WTC11 (cell line): ENCODE measurements at regions not wholly inside any gene's neighbourhood (a gene's known extent, or its start where the extent isn't known, plus 50 kb on each side); places are given as distances from the start of the nearest gene placed in this dataset.

Source experiments
- ATAC-seq: fragments of 200-7000 bp; cut with Tn5 transposase; 2 replicates; pipeline ENCODE4 v1.10.0; 2021; ENCODE audit warnings: mild to moderate bottlenecking, moderate library complexity
- CTCF ChIA-PET: fragments of 300-600 bp; sonication (Branson Sonifier 250); formaldehyde crosslinking; loops from one replicate; lab custom pipeline; 2021; ENCODE audit warnings: antibody characterized with exemption; lab: Charles Lee
- POLR2A ChIA-PET: fragments of 350-600 bp; sonication (Branson Sonifier 250); formaldehyde crosslinking; loops from one replicate; lab custom pipeline; 2021; ENCODE audit warnings: antibody characterized with exemption; lab: Charles Lee
- DNase-seq: peaks from one replicate; pipeline ENCODE4 v3.0.0; 2021; ENCODE audit warnings: low spot score
- H3K27ac Mint-ChIP-seq: 2 replicates; pipeline ENCODE4 v1.8.0; 2021; ENCODE audit warnings: mixed read lengths
- H3K27me3 Mint-ChIP-seq: 2 replicates; pipeline ENCODE4 v1.8.0; 2021; ENCODE audit warnings: low read depth, mild to moderate bottlenecking, moderate library complexity, mixed read lengths
- H3K36me3 Mint-ChIP-seq: 2 replicates; pipeline ENCODE4 v1.8.0; 2021; ENCODE audit warnings: mixed read lengths
- H3K4me1 Mint-ChIP-seq: 2 replicates; pipeline ENCODE4 v1.8.0; 2022; ENCODE audit warnings: mixed read lengths
- H3K4me3 Mint-ChIP-seq: 2 replicates; pipeline ENCODE4 v1.8.0; 2021; ENCODE audit warnings: mild to moderate bottlenecking, moderate library complexity, mixed read lengths
- H3K9me3 Mint-ChIP-seq: 2 replicates; pipeline ENCODE4 v1.8.0; 2021; ENCODE audit warnings: mixed read lengths
- AR ChIP-seq: fragments of 250-450 bp; sonication (Bioruptor Pico); IDR thresholded peaks from 2 replicates; pipeline ENCODE4 v1.9.0; 2021; ENCODE audit warnings: mild to moderate bottlenecking
- ATF6 ChIP-seq: sonication (generic); formaldehyde crosslinking; IDR thresholded peaks from 2 replicates; pipeline ENCODE4 v1.8.1; 2023; ENCODE audit warnings: mild to moderate bottlenecking, missing genetic modification reagents
- CREB1 ChIP-seq: sonication (generic); formaldehyde crosslinking; IDR thresholded peaks from 2 replicates; pipeline ENCODE4 v1.8.0; 2023; ENCODE audit warnings: mild to moderate bottlenecking, missing genetic modification reagents
- CTCF ChIP-seq: fragments of 200-600 bp; IDR thresholded peaks from 2 replicates; pipeline ENCODE4 v1.8.0; 2022; ENCODE audit warnings: antibody characterized with exemption
- ELF4 ChIP-seq: sonication (generic); formaldehyde crosslinking; IDR thresholded peaks from 2 replicates; pipeline ENCODE4 v1.8.1; 2022; ENCODE audit warnings: low read depth, mild to moderate bottlenecking, moderate library complexity, missing genetic modification reagents
- FOXK1 ChIP-seq: sonication (generic); formaldehyde crosslinking; IDR thresholded peaks from 2 replicates; pipeline ENCODE4 v1.8.0; 2022; ENCODE audit warnings: mild to moderate bottlenecking, moderate library complexity, missing genetic modification reagents
- GABPB1 ChIP-seq: sonication (generic); formaldehyde crosslinking; IDR thresholded peaks from 2 replicates; pipeline ENCODE4 v1.8.1; 2023; ENCODE audit warnings: mild to moderate bottlenecking, missing genetic modification reagents
- GTF2I ChIP-seq: fragments of 250-450 bp; sonication (Bioruptor Pico); conservative IDR thresholded peaks from 2 replicates; pipeline ENCODE4 v1.4.0; 2021; ENCODE audit warnings: mild to moderate bottlenecking
- HMGA2 ChIP-seq: fragments of 250-450 bp; sonication (Bioruptor Pico); IDR thresholded peaks from 2 replicates; pipeline ENCODE4 v1.4.0; 2021; ENCODE audit warnings: mild to moderate bottlenecking, moderate library complexity
- IRF2 ChIP-seq: sonication (generic); formaldehyde crosslinking; IDR thresholded peaks from 2 replicates; pipeline ENCODE4 v1.8.0; 2022; ENCODE audit warnings: low read depth, missing genetic modification reagents, borderline replicate concordance
- MXD4 ChIP-seq: fragments of 250-450 bp; sonication (Bioruptor Pico); IDR thresholded peaks from 2 replicates; pipeline ENCODE4 v1.8.0; 2021; ENCODE audit warnings: mild to moderate bottlenecking, moderate library complexity, borderline replicate concordance
- NFATC4 ChIP-seq: fragments of 250-450 bp; sonication (Bioruptor Pico); IDR thresholded peaks from 2 replicates; pipeline ENCODE4 v1.9.0; 2021; ENCODE audit warnings: mild to moderate bottlenecking
- NFYB ChIP-seq: sonication (generic); formaldehyde crosslinking; conservative IDR thresholded peaks from 2 replicates; pipeline ENCODE4 v1.8.0; 2022; ENCODE audit warnings: low read depth, missing genetic modification reagents
- PRRX2 ChIP-seq: fragments of 250-450 bp; sonication (Bioruptor Pico); IDR thresholded peaks from 2 replicates; pipeline ENCODE4 v1.8.0; 2021; ENCODE audit warnings: mild to moderate bottlenecking
- USF1 ChIP-seq: sonication (generic); formaldehyde crosslinking; IDR thresholded peaks from 2 replicates; pipeline ENCODE4 v1.8.0; 2022; ENCODE audit warnings: mild to moderate bottlenecking, missing genetic modification reagents
- ZMAT4 ChIP-seq: fragments of 250-450 bp; sonication (Bioruptor Pico); IDR thresholded peaks from 2 replicates; pipeline ENCODE4 v1.9.0; 2021; ENCODE audit warnings: mild to moderate bottlenecking
- ZNF317 ChIP-seq: sonication (generic); formaldehyde crosslinking; IDR thresholded peaks from 2 replicates; pipeline ENCODE4 v1.8.1; 2023; ENCODE audit warnings: low read depth, mild to moderate bottlenecking, moderate library complexity, missing genetic modification reagents, borderline replicate concordance
- ZNF396 ChIP-seq: fragments of 250-450 bp; sonication (Bioruptor Pico); IDR thresholded peaks from 2 replicates; pipeline ENCODE4 v1.8.0; 2021; ENCODE audit warnings: mild to moderate bottlenecking, moderate library complexity, borderline replicate concordance
- ZNF671 ChIP-seq: fragments of 250-450 bp; sonication (Bioruptor Pico); IDR thresholded peaks from 2 replicates; pipeline ENCODE4 v1.8.0; 2021; ENCODE audit warnings: mild to moderate bottlenecking
- ZSCAN18 ChIP-seq: fragments of 250-450 bp; sonication (Bioruptor Pico); IDR thresholded peaks from 2 replicates; pipeline ENCODE4 v2.1.2; 2022; ENCODE audit warnings: mild to moderate bottlenecking, moderate library complexity

GRCh38 chr2:83650161-83650560 lies 808.9 kb downstream of the SUCLG1 start:
- Mint-ChIP-seq H3K9me3 (no peaks in the 10 kb centered on the region), H3K4me3 (no peak overlapping the region)

GRCh38 chr2:83640506-83640905 lies 818.6 kb downstream of the SUCLG1 start:
- ATAC-seq (no peak), DNase-seq (no peak)
- Mint-ChIP-seq H3K27me3 (no peaks in the 10 kb centered on the region), H3K36me3 (no peaks in the 10 kb centered on the region), H3K9me3 (no peaks in the 10 kb centered on the region), H3K27ac (no peak overlapping the region), H3K4me3 (no peak overlapping the region), H3K4me1 (peaks cover 3% of the 10 kb centered on the region; the same call in 1 of the 2 replicates)
- ChIA-PET POLR2A (no interaction called here), CTCF (no interaction called here)
- TF ChIP-seq GTF2I (CRISPR knock-in tag) (no peak), CREB1 (CRISPR knock-in tag) (no peak), ZNF671 (CRISPR knock-in tag) (no peak), AR (CRISPR knock-in tag) (no peak), CTCF (no peak), PRRX2 (CRISPR knock-in tag) (no peak), ATF6 (CRISPR knock-in tag) (no peak), ZNF317 (CRISPR knock-in tag) (no peak), IRF2 (no peak)

More at GRCh38 chr2:83650161-83650560, 808.9 kb downstream of the SUCLG1 start:
- Mint-ChIP-seq H3K27ac (no peak overlapping the region), H3K36me3 (no peaks in the 10 kb centered on the region), H3K27me3 (no peaks in the 10 kb centered on the region), H3K4me1 (no peaks in the 10 kb centered on the region)
- ATAC-seq (no peak), DNase-seq (no peak)
- POLR2A ChIA-PET: no interaction called here
- CTCF ChIA-PET: interaction anchor here (0.9 kb wide), 1 partner anchor 134 kb away, joined by 3 read pairs; no protein-coding TSS in a partner anchor
- TF ChIP-seq GABPB1 (CRISPR knock-in tag) (no peak), ZNF396 (CRISPR knock-in tag) (no peak), ZMAT4 (CRISPR knock-in tag) (no peak), USF1 (no peak), NFATC4 (CRISPR knock-in tag) (no peak), HMGA2 (CRISPR knock-in tag) (no peak), MXD4 (CRISPR knock-in tag) (no peak), ELF4 (no peak), AR (CRISPR knock-in tag) (no peak), ZSCAN18 (no peak), NFYB (CRISPR knock-in tag) (no peak), FOXK1 (no peak)
- TF ChIP-seq, all 79 proteins: peak for 0
